ENCODE measurements at regions not wholly inside any gene's neighbourhood (a gene's known extent, or its start where the extent isn't known, plus 50 kb on each side); places are given as distances from the start of the nearest gene placed in this dataset.

GRCh38 chr2:156852210-156852609 is 405.3 kb upstream of the GALNT5 start:
- DNase-seq: no peak

- no peak for DNase-seq
These were observed 404.8 kb upstream of the GALNT5 start for GRCh38 chr2:156852681-156853080.

GRCh38 chr2:156864325-156864724 is 393.2 kb upstream of the GALNT5 start:
- DNase-seq: no peak

- no peak for DNase-seq
These were observed 392.8 kb upstream of the GALNT5 start for GRCh38 chr2:156864753-156865152.

- no peak for DNase-seq
These were observed 390.3 kb upstream of the GALNT5 start for GRCh38 chr2:156867201-156867600.

- no peak for DNase-seq
These were observed 382.8 kb upstream of the GALNT5 start for GRCh38 chr2:156874707-156875106.

- DNase-seq: no peak
These were observed 373.7 kb upstream of the GALNT5 start for GRCh38 chr2:156883804-156884203.

- DNase-seq: no peak
These were observed 373.3 kb upstream of the GALNT5 start for GRCh38 chr2:156884216-156884615.

- no peak for DNase-seq
These were observed 366.9 kb upstream of the GALNT5 start for GRCh38 chr2:156890529-156891148.

- DNase-seq: no peak
These were observed 365.9 kb upstream of the GALNT5 start for GRCh38 chr2:156891609-156892008.

GRCh38 chr2:156892467-156893281 is 364.8 kb upstream of the GALNT5 start:
- no peak for DNase-seq

- DNase-seq: no peak
These were observed 361.2 kb upstream of the GALNT5 start for GRCh38 chr2:156896294-156896693.

- DNase-seq: no peak
These were observed 360.0 kb upstream of the GALNT5 start for GRCh38 chr2:156897548-156897947.

- no peak for DNase-seq
These were observed 356.0 kb upstream of the GALNT5 start for GRCh38 chr2:156901373-156902031.

GRCh38 chr2:156903335-156903734 is 354.2 kb upstream of the GALNT5 start:
- no peak for DNase-seq

GRCh38 chr2:156907806-156908205 is 349.7 kb upstream of the GALNT5 start:
- no peak for DNase-seq

- DNase-seq: no peak
These were observed 348.7 kb upstream of the GALNT5 start for GRCh38 chr2:156908825-156909224.

GRCh38 chr2:156909983-156910382 is 347.5 kb upstream of the GALNT5 start:
- no peak for DNase-seq

- DNase-seq: no peak
These were observed 342.2 kb upstream of the GALNT5 start for GRCh38 chr2:156915332-156915731.

- DNase-seq: no peak
These were observed 339.1 kb upstream of the GALNT5 start for GRCh38 chr2:156918410-156918809.

- no peak for DNase-seq
These were observed 327.1 kb upstream of the GALNT5 start for GRCh38 chr2:156930423-156930822.

- DNase-seq: no peak
These were observed 323.8 kb upstream of the GALNT5 start for GRCh38 chr2:156933645-156934225.

GRCh38 chr2:156935616-156936015 is 321.9 kb upstream of the GALNT5 start:
- DNase-seq: no peak

- DNase-seq: no peak
These were observed 320.1 kb upstream of the GALNT5 start for GRCh38 chr2:156937430-156937829.
